Smooth muscle cell of the brain vasculature (primary cell): ENCODE measurements at regions not wholly inside any gene's neighbourhood (a gene's known extent, or its start where the extent isn't known, plus 50 kb on each side); places are given as distances from the start of the nearest gene placed in this dataset.

ENCODE experiments used
- DNase-seq: peaks from one replicate; pipeline ENCODE4 v3.0.0-alpha.2; 2012; ENCODE audit warnings: low read depth, low spot score

DNA sequence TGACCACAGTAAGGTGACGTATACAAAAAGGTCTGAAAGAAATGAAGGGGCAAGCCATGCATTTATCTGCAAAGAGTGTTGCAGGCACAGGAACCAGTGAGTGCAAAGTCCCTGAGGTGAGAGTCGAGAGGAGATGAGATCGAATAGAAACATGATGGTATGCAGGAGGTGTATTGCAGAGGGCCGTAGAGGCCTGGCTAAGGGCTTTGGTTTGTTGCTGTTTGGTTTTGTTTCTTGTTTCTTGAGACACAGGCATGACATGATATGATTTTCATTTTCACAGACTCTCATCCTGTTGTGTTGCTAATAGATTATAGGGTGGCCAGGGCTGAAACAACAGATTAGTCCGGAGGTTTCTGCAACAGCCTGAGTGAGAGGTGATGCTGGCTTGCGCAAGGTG lies 80.4 kb downstream of the HSPH1 start:
- DNase-seq: no peak

- no peak for DNase-seq
Measured at GRCh38 chr13:31074756-31075155, 86.9 kb downstream of the HSPH1 start.

- no peak for DNase-seq
Measured at GRCh38 chr13:31073859-31074718, 87.6 kb downstream of the HSPH1 start.

DNA sequence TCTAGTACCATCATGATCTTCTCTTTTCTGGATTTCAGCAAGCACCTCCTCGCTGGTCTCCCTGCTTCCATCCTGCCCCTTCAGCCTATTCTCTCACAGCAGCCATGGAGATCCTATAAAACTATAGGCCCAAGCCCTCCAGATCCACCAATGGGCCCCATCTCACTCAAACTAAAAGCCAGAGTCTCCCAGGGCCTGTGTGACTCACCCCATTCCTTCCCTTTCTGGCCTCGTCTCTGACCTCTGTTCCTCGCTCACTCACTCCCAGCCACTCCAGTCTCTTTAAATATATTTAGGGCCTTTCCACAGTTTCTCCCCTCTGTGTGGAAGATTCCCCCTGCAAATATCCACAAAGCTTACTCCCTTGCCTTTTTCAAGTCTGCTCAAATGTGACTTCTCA lies 89.7 kb downstream of the HSPH1 start:
- no peak for DNase-seq

GRCh38 chr13:31069808-31070534 lies 91.7 kb downstream of the HSPH1 start:
- no peak for DNase-seq

DNA sequence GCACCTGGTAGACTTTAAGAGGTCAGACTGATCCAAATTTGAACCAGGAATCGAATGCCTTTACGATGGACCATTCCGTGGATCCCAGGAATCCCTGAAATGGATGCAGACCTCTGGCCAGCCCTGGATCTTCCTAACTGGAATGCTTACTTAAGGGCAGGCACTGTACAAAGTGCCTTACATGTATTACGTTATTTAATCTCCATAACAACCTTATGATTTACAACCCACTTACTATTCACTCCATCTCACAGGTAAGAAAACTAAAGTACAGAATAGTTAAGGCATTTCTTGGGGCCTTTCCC lies 93.6 kb downstream of the HSPH1 start:
- DNase-seq: no peak

GRCh38 chr13:31067416-31068118 lies 94.1 kb downstream of the HSPH1 start:
- no peak for DNase-seq

GRCh38 chr13:31064636-31065035 lies 97.1 kb downstream of the HSPH1 start:
- no peak for DNase-seq

DNA sequence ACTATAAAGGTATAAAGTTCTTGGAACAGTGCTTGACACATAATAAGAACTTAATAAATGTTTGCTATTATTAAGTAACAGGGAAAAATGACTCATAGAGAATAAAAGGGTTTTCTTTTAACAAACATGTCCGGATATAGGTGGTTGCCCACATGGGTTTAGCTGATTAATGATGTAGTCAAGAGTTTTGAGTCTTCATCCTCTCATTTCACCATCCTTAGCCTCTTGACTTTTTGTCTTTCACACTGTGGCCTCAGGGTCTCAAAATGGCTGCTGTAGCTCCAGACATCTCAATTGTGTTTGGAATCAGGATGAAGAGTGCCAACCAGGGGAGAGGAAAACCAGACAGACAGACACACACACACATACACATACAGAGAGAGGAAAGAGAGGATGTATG lies 97.9 kb downstream of the HSPH1 start:
- DNase-seq: no peak

GRCh38 chr13:31060655-31061054 lies 101.0 kb downstream of the HSPH1 start:
- no peak for DNase-seq

DNA sequence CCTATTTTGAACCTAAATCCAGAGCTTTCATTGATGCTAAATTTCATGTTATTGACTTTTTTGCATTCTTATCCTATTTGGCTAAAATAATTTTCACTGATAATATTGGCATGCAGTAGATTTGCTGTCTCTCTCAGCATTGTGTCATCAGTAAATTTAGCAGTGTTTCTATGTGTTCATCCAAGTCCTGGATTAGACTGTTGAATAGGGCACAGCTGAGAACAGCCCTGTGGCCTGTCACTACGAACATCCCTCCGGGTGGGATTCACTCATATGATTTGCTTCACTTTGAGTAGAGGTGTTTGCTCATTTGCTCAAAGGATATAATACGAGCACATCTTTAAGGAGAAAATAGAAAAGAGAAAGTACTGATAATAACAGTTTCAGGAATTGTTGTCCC lies 101.5 kb downstream of the HSPH1 start:
- no peak for DNase-seq

DNA sequence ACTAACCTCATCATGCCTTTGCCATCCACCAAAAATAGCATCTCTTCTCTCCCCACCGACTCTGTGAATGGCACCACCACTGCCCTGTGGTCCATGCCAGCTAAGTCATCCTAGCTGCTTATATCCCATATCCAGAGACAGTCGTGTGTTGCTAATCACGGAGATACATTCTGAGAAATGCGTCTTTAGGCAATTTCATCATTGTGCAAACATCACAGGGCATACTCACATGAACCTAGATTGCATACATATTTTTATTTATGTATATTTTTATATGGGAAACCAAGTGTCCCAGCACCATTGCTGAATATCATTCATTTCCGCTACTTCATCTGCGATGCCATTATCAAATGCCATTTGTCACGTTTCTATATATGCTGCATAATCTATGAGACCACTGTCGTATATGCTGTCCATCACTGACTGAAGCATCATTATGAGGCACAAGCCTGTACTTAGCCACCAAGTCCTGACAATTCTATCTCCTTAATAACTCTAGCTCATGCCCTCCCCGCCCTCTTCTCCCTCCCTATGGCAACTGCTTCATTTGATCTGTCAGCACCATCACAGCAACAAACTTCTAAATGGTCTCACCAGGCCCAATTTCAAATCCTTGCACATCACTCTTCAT lies 104.2 kb downstream of the HSPH1 start:
- DNase-seq: no peak

- no peak for DNase-seq
Measured at GRCh38 chr13:31056644-31057271, 104.9 kb downstream of the HSPH1 start.

GRCh38 chr13:31055589-31055988 lies 106.1 kb downstream of the HSPH1 start:
- no peak for DNase-seq

- no peak for DNase-seq
Measured at GRCh38 chr13:31054632-31055031, 107.1 kb downstream of the HSPH1 start.

GRCh38 chr13:31053896-31054295 lies 107.8 kb downstream of the HSPH1 start:
- DNase-seq: no peak

GRCh38 chr13:31053091-31053490 lies 108.6 kb downstream of the HSPH1 start:
- DNase-seq: no peak

DNA sequence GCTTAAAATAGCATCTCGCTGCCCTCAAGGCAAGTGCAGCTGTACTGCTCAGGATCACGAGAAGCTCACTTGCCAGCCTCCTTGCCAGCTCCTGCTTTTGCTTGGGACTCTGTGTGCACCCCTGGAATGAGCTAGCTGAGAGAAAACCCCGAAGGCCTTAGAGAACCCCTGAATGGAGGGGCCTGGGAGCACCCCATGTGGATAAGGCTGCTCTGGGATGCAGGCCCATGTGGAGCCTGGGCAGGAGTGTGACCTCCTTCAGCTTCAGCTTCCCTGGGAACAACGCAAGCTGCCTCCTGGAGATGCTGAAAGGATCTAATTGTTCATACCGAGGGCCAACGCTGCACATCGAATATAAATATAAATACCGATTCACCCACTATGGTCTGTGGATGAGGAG lies 109.2 kb downstream of the HSPH1 start:
- no peak for DNase-seq

DNA sequence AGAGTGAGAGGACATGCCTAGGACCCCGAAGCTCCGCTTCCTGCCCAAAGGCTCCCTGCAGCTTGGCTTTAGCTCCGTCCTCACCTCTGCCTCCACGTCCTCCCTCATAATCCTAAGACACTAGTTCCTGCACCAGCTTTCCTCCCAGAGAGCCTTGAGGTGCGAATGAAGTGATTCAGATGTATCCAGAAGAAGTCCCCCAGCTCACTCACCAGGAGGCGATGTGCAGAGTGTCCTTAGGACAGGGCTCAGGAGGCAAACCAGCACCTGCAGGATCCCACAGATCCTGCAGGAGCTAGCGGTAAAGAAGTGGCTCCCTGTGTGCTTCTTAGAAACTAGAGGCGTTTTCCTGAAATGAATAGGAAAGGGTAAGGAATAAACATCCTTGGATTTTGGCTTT lies 109.7 kb downstream of the HSPH1 start:
- no peak for DNase-seq

DNA sequence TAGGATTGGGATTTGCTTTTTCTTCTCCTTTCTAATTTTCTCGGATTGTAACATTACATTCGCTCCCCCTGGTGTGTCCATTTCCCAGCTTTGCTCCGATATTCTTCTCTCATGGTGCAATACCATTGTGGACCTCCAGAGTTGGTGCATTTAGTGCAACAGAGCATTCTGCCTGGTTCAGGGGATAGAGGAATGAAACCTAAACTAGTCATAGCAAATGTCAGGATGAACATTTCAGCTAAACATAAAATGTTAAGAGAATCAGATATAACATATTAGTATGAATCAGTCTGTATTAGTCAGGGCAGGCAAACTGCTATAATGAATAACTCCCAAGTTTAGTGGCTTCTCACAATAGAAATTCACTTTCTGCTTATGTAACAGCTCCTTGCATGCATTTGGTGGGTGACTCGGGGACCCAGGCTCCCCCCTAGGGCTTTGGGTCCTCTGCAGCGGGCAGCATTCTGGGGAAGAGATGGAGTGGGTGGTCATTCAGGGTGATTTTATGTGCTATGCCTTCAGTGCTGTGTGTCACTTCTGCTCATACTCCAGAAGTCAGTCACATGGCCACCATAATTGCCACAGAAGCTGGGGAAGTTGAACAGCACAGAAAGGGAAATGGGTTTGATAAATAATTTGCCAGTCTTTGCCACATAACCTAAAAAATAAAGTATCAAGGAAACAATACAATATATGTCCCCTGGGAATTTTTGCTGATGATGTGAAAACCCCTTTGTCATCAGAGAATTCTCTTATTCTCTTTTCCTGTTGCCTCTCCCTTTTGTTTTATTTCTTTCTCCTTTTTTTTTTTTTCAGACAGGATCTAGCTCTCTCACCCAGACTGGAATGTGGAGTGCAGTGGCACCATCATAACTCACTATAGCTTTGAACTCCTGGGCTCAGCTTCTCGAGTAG lies 111.0 kb downstream of the HSPH1 start:
- DNase-seq: no peak

- DNase-seq: no peak
Measured at GRCh38 chr13:31049833-31050232, 111.9 kb downstream of the HSPH1 start.
